Upper lobe of left lung (tissue), 6 donors: ENCODE measurements at regions not wholly inside any gene's neighbourhood (a gene's known extent, or its start where the extent isn't known, plus 50 kb on each side); places are given as distances from the start of the nearest gene placed in this dataset.

Experiments used
- ATAC-seq, 2 donors: fragments of 200-7000 bp; cut with Tn5 transposase; one replicate each; pipeline ENCODE4 v1.9.1; 2022; ENCODE audit warnings: mild to moderate bottlenecking in 2 of 2, moderate library complexity in 2 of 2; ENCODE audit not compliant: low FRiP score in 2 of 2
- DNase-seq, 2 donors: peaks; one replicate each; pipeline ENCODE4 v3.0.0-alpha.2; 2019 to 2020
- H3K27ac ChIP-seq, 4 donors: fragments of 200-600 bp; sonication (generic); one replicate each; pipeline ENCODE4 v1.5.1; 2016 to 2019
- H3K27me3 ChIP-seq, 4 donors: fragments of 200-600 bp; sonication (generic); one replicate each; pipeline ENCODE4 v1.5.1; 2017 to 2019
- H3K36me3 ChIP-seq, 4 donors: fragments of 200-600 bp; sonication (generic); one replicate each; pipeline ENCODE4 v1.5.1; 2016 to 2019
- H3K4me1 ChIP-seq, 4 donors: fragments of 200-600 bp; sonication (generic); one replicate each; pipeline ENCODE4 v1.5.1; 2018 to 2019
- H3K4me3 ChIP-seq, 4 donors: fragments of 200-600 bp; sonication (generic); one replicate each; pipeline ENCODE4 v1.5.1; 2017 to 2019; ENCODE audit warnings: mild to moderate bottlenecking in 2 of 4, moderate library complexity in 1 of 4
- H3K9me3 ChIP-seq, 4 donors: fragments of 200-600 bp; sonication (generic); one replicate each; pipeline ENCODE4 v1.5.1; 2018 to 2019
- EP300 ChIP-seq, 4 donors: sonication (generic); formaldehyde crosslinking; IDR thresholded peaks; one replicate each; pipeline ENCODE4 v1.5.1; 2017; ENCODE audit warnings: antibody characterized with exemption in 4 of 4, control low read depth in 2 of 4
- POLR2A ChIP-seq, 4 donors: fragments of 450-650 bp; IDR thresholded peaks; one replicate each; pipeline ENCODE4 v1.5.1; 2016 to 2017; ENCODE audit warnings: antibody characterized with exemption in 4 of 4, mild to moderate bottlenecking in 2 of 4
- POLR2AphosphoS5 ChIP-seq, 2 donors: sonication (generic); formaldehyde crosslinking; IDR thresholded peaks; one replicate each; pipeline ENCODE4 v1.5.1; 2017; ENCODE audit warnings: antibody characterized with exemption in 2 of 2
- WGBS, 2 donors: methylation state at CpG; one replicate each; pipeline ENCODE4 v1.1.5; 2017 to 2018; 5-methylcytosine and 5-hydroxymethylcytosine counted together
- TF ChIP-seq, protein P1 (sequence below), 6 experiments: fragments of 450-650 bp in 4 of 6; fragments of 200-600 bp in 2 of 6; sonication (generic) in 2 of 6; IDR thresholded peaks; one replicate each; pipeline ENCODE4 v1.5.1; 2016 to 2019; ENCODE audit warnings: antibody characterized with exemption in 6 of 6
- donor health status: DM: no; HTN: no; CAD: no; lungs with moderate emphysema.
- donor health status: DM: no; HTN: yes; CAD: no; lungs with severe emphysema.

DNA sequence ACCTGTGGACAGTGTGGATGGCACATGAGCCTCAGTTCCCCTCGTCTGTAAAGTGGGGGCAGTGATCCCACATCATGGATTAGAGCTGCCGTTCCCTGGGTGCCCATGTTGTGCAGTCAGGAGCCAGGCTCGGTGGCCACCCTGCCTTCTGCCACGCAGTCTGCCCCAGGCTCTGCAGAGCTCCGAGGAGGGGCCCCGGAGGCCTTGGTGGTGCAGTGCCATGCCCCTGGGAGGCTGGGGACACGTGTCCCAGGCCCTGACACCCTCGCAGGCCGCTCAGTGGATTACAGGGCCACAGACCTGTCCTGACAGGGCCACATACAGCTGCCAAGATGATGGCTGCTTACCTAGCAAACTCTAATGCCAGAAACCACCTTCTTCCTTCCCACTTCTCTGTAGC, 59.7 kb upstream of the ZNF469 start:
- no peaks in the 10 kb centered on the region for H3K36me3 ChIP-seq
- no peaks in the 10 kb centered on the region for H3K27me3 ChIP-seq
- 83 to 84% methylated on average over 5 to 8 of the region's 9 CpGs for WGBS, 2 donors
- no peaks in the 10 kb centered on the region for H3K4me1 ChIP-seq
- no peak overlapping the region for H3K27ac ChIP-seq
- no peak overlapping the region for H3K4me3 ChIP-seq
- H3K9me3 ChIP-seq: no peaks in the 10 kb centered on the region
- DNase-seq (no peak), ATAC-seq (no peak)
- no peak for TF ChIP-seq POLR2A (IDR thresholded peaks at IDR 0.05)
- TF ChIP-seq POLR2AphosphoS5 (IDR thresholded peaks at IDR 0.05): no peak
- no peak for TF ChIP-seq EP300 (IDR thresholded peaks at IDR 0.05)
- TF ChIP-seq, protein P1, sequence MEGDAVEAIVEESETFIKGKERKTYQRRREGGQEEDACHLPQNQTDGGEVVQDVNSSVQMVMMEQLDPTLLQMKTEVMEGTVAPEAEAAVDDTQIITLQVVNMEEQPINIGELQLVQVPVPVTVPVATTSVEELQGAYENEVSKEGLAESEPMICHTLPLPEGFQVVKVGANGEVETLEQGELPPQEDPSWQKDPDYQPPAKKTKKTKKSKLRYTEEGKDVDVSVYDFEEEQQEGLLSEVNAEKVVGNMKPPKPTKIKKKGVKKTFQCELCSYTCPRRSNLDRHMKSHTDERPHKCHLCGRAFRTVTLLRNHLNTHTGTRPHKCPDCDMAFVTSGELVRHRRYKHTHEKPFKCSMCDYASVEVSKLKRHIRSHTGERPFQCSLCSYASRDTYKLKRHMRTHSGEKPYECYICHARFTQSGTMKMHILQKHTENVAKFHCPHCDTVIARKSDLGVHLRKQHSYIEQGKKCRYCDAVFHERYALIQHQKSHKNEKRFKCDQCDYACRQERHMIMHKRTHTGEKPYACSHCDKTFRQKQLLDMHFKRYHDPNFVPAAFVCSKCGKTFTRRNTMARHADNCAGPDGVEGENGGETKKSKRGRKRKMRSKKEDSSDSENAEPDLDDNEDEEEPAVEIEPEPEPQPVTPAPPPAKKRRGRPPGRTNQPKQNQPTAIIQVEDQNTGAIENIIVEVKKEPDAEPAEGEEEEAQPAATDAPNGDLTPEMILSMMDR (IDR thresholded peaks at IDR 0.05): no peak

DNA sequence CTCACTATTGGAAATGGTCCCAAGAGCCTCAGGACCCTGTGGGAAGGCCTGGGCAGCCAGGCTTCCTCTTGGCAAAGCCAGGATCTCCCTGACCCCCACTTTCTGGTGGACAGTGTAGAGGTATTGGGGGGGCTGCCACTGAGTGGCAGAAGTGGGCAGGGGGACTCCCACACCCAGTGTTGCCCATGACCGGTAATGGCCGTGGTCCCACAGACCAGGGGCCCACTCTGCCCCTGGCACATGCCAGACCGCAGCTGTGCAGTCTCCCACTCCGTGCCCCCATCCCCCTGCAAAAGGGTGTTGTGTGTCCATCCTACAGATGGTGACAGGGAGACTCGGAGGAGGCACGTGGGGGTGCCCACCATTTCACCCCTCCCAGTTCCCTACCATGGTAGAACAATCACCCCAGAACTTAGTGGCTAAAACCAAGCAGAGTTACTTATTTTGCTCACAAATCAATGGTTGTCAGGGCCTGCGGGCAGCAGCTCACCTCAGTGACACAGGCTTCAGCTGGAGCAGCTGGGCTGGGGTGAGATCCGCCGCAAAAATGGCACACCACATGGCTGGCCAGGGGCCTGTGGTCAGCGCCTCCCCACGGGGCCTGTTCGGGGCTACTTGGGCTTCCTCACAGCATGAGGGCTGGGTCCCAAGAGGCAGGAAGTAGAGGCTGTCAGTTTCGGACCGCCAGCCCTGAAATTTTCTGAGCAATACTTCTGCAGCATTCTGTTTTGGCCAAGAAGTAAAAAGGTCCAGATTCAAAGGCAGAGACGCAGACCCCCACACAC, 59.0 kb upstream of the ZNF469 start:
- no peak for DNase-seq
- Histone ChIP-seq H3K9me3 (no peaks in the 10 kb centered on the region), H3K4me1 (no peaks in the 10 kb centered on the region), H3K36me3 (no peaks in the 10 kb centered on the region), H3K27me3 (no peaks in the 10 kb centered on the region), H3K4me3 (no peak overlapping the region), H3K27ac (no peak overlapping the region)
- no peak for ATAC-seq
- WGBS, 2 donors: 91 to 95% methylated on average over 12 to 15 of the region's 15 CpGs
- TF ChIP-seq POLR2AphosphoS5 (IDR thresholded peaks at IDR 0.05): no peak
- TF ChIP-seq POLR2A (IDR thresholded peaks at IDR 0.05): no peak
- TF ChIP-seq EP300 (IDR thresholded peaks at IDR 0.05): no peak
- TF ChIP-seq, protein P1 (IDR thresholded peaks at IDR 0.05): no peak

DNA sequence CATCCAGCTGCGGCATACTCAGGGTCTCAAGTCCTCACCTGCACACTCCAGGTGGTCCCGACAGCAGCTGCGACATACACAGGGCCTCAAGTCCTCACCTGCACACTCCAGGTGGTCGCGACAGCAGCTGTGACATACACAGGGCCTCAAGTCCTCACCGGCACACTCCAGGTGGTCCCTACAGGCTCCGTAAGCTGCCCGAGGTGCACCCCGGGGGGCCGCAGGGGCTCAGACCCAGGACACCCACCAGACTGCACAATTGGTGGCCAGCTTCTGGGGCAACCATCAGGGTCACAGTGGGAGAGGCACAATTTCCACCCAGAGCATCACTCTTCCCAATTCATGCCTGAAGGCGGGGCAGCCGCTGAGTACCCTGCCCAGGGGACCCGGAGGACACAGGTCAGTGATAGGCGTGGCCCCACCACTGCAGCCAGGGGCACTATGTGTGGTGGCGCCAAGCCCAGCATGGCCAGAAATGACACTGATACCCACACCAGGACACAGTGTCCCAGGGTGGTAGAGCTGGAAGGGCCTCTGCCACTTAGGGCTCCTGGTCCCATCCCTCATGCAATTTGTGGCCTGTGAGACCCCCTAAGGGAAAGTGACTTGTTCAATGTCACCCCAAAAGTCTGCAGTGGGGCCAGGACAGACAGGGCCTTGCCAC, 57.5 kb upstream of the ZNF469 start:
- WGBS, 2 donors: 92 to 97% methylated on average over 5 to 15 of the region's 15 CpGs
- Histone ChIP-seq H3K27ac (no peak overlapping the region), H3K9me3 (no peaks in the 10 kb centered on the region), H3K4me3 (no peak overlapping the region), H3K36me3 (no peaks in the 10 kb centered on the region), H3K4me1 (no peaks in the 10 kb centered on the region), H3K27me3 (no peaks in the 10 kb centered on the region)
- DNase-seq (peak in 1 of 2 donors; percentile 46), ATAC-seq (no peak)
- TF ChIP-seq, protein P1 (IDR thresholded peaks at IDR 0.05): no peak
- TF ChIP-seq POLR2AphosphoS5 (IDR thresholded peaks at IDR 0.05) (no peak), EP300 (IDR thresholded peaks at IDR 0.05) (no peak), POLR2A (IDR thresholded peaks at IDR 0.05) (no peak)

DNA sequence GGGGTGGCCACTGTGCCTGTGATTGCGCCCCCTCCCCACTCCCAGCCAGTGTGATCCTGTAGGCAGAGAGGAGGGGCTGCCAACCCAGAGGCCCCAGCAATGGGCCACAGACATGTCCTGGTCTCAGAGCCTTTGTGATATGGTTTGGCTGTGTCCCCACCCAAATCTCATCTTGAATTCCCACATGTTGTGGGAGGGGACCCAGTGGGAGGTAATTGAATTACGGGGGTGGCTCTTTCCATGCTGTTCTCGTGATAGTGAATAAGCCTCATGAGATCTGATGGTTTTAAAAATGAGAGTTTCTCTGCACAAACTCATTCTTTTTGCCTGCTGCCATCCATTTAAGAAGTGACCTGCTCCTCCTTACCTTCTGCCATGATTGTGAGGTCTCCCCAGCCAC, 56.8 kb upstream of the ZNF469 start:
- Histone ChIP-seq H3K4me3 (no peak overlapping the region), H3K27ac (no peak overlapping the region), H3K36me3 (no peaks in the 10 kb centered on the region), H3K4me1 (no peaks in the 10 kb centered on the region), H3K27me3 (no peaks in the 10 kb centered on the region), H3K9me3 (no peaks in the 10 kb centered on the region)
- ATAC-seq (no peak), DNase-seq (no peak)
- no peak for TF ChIP-seq POLR2AphosphoS5 (IDR thresholded peaks at IDR 0.05)
- WGBS, 2 donors: 86 to 94% methylated on average over 3 of the region's 3 CpGs

DNA sequence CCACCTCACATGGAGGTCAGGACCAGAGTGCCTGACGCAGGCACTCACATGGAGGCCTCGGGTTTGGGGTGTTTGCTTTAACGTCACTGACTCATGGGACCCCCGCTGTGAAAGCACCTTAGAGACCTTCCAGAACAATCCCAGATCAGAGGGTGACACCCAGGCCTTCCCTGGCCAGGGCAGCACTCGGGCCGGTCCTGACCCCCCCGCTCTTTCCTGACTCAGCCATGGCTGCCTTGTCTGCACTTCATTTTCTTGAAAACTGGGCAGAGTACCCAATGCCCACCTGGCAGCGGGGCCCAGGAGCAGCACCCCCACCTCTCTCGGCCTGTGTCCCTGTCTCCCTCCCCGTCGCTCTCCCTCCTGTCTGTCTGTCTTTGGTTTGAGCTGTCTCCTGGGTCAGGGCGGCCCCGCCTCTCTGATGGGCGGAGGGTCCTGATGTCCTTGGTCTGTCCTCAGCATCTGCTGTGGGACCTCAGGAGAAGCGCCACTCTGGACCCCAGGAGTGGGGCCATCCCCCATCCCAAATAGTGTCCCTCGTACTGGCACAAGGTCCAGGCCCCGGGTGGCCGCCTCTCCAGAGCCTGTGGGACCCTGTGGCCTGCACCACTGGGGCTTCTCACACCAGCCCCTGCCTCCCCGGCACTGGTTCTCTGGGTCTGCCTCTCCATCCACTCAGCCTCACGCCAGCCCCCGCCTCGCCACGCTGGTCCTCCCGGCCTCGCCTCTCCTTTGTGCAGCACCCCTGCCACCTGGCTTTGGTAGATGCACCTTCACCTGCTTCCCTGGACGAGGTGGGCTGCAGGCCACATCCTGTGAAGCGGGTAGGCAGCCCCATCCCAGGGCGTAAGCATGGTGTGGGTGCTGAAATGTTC, 55.9 kb upstream of the ZNF469 start:
- TF ChIP-seq POLR2A (IDR thresholded peaks at IDR 0.05) (no peak), EP300 (IDR thresholded peaks at IDR 0.05) (no peak), POLR2AphosphoS5 (IDR thresholded peaks at IDR 0.05) (no peak)
- TF ChIP-seq, protein P1 (IDR thresholded peaks at IDR 0.05): no peak
- Histone ChIP-seq H3K36me3 (no peaks in the 10 kb centered on the region), H3K27me3 (no peaks in the 10 kb centered on the region), H3K27ac (no peak overlapping the region), H3K4me3 (no peak overlapping the region), H3K9me3 (no peaks in the 10 kb centered on the region), H3K4me1 (no peaks in the 10 kb centered on the region)
- WGBS, 2 donors: 85 to 93% methylated on average over 24 to 28 of the region's 28 CpGs
- DNase-seq (peak in 1 of 2 donors; percentile 72), ATAC-seq (no peak)
